HEK293T (cell line): ENCODE measurements at regions not wholly inside any gene's neighbourhood (a gene's known extent, or its start where the extent isn't known, plus 50 kb on each side); places are given as distances from the start of the nearest gene placed in this dataset.

Source experiments
- BHLHE40 ChIP-seq: fragments of 450-650 bp; IDR thresholded peaks from 2 replicates; pipeline ENCODE4 v1.6.1; 2016; ENCODE audit warnings: mild to moderate bottlenecking, moderate library complexity, borderline replicate concordance
- FOXM1 ChIP-seq: fragments of 450-650 bp; IDR thresholded peaks from 2 replicates; pipeline ENCODE4 v1.6.1; 2017; ENCODE audit warnings: mild to moderate bottlenecking, borderline replicate concordance

GRCh38 chr5:124951105-124951504, 204.7 kb upstream of the ZNF608 start:
- TF ChIP-seq BHLHE40: no peak
- no peak for TF ChIP-seq FOXM1
